Lower leg skin (tissue), 3 donors: ENCODE measurements at regions not wholly inside any gene's neighbourhood (a gene's known extent, or its start where the extent isn't known, plus 50 kb on each side); places are given as distances from the start of the nearest gene placed in this dataset.

Experiments used
- POLR2A ChIP-seq, 2 donors: fragments of 450-650 bp; IDR thresholded peaks; one replicate each; pipeline ENCODE4 v1.6.1; 2016 to 2017; ENCODE audit warnings: antibody characterized with exemption in 2 of 2, mild to moderate bottlenecking in 1 of 2, moderate library complexity in 1 of 2
- TF ChIP-seq, protein P1 (sequence below), 3 donors: fragments of 450-650 bp; IDR thresholded peaks; one replicate each; pipeline ENCODE4 v1.5.1; 2016; ENCODE audit warnings: antibody characterized with exemption in 3 of 3, mild to moderate bottlenecking in 3 of 3, moderate library complexity in 2 of 3

DNA sequence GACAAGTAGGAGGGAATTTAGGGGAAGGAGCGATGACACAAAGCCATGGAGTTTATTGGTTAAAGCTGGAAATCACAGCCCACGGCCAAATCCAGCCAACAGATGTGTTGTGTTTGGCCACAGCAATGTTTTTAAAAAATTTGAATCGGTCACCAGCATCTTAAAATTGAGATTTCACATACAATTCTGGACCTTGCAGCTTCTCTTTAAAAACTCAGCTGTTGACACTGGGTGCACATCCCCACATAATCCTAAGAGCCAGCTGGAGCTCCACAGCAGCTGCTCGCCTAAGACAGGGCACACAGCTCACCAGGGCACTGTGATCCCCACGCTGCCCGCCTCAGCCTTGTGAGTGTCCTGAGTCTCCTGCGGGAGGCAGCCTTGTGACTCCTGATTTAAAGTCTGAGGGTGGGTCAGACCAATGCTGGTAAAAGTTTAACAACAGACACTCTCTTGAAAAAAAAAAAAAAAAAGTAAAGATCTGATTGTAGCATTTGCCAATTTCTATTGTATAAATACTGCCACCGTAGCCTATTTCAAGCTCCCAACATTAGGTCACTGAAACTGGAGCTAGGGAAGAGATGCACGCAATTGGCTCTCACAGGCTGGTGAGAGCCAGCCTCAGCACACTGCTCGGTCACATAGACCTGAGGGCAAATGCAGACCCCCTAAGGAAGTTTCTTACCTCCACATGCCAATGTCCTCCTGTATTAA is 124.8 kb downstream of the HSD17B3 start:
- TF ChIP-seq POLR2A (IDR thresholded peaks at IDR 0.05), result no peak
- TF ChIP-seq, protein P1, sequence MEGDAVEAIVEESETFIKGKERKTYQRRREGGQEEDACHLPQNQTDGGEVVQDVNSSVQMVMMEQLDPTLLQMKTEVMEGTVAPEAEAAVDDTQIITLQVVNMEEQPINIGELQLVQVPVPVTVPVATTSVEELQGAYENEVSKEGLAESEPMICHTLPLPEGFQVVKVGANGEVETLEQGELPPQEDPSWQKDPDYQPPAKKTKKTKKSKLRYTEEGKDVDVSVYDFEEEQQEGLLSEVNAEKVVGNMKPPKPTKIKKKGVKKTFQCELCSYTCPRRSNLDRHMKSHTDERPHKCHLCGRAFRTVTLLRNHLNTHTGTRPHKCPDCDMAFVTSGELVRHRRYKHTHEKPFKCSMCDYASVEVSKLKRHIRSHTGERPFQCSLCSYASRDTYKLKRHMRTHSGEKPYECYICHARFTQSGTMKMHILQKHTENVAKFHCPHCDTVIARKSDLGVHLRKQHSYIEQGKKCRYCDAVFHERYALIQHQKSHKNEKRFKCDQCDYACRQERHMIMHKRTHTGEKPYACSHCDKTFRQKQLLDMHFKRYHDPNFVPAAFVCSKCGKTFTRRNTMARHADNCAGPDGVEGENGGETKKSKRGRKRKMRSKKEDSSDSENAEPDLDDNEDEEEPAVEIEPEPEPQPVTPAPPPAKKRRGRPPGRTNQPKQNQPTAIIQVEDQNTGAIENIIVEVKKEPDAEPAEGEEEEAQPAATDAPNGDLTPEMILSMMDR (IDR thresholded peaks at IDR 0.05), result no peak
